GM18508 (cell line): ENCODE measurements at regions not wholly inside any gene's neighbourhood (a gene's known extent, or its start where the extent isn't known, plus 50 kb on each side); places are given as distances from the start of the nearest gene placed in this dataset.

ENCODE experiments used
- ATAC-seq: cut with Tn5 transposase; IDR thresholded peaks from one replicate; pipeline ENCODE4 v1.9.1; 2021; ENCODE audit warnings: moderate number of reproducible peaks; ENCODE audit not compliant: insufficient read depth, unreplicated experiment

GRCh38 chr1:224504297-224505041 is 69.9 kb upstream of the WDR26 start:
- no peak for ATAC-seq

GRCh38 chr1:224505454-224506093 is 71.0 kb upstream of the WDR26 start:
- ATAC-seq = no peak

- ATAC-seq = no peak
Observed at GRCh38 chr1:224506141-224506814, 71.7 kb upstream of the WDR26 start.

- no peak for ATAC-seq
Observed at GRCh38 chr1:224507771-224508523, 73.3 kb upstream of the WDR26 start.

GRCh38 chr1:224509907-224510306 is 75.3 kb upstream of the WDR26 start:
- ATAC-seq = no peak

GRCh38 chr1:224510880-224511645 is 76.5 kb upstream of the WDR26 start:
- no peak for ATAC-seq

- ATAC-seq = no peak
Observed at GRCh38 chr1:224512600-224513151, 78.1 kb upstream of the WDR26 start.

GRCh38 chr1:224513383-224513782 is 78.8 kb upstream of the WDR26 start:
- no peak for ATAC-seq

- ATAC-seq = peak; percentile 86
Observed at GRCh38 chr1:224513787-224514209, 79.2 kb upstream of the WDR26 start.

GRCh38 chr1:224517171-224517570 is 82.6 kb upstream of the WDR26 start:
- no peak for ATAC-seq

GRCh38 chr1:224518528-224518927 is 83.9 kb upstream of the WDR26 start:
- ATAC-seq = no peak

GRCh38 chr1:224519874-224520273 is 85.3 kb upstream of the WDR26 start:
- no peak for ATAC-seq

GRCh38 chr1:224520808-224521207 is 86.2 kb upstream of the WDR26 start:
- no peak for ATAC-seq

GRCh38 chr1:224521904-224522734 is 87.5 kb upstream of the WDR26 start:
- no peak for ATAC-seq

- ATAC-seq = no peak
Observed at GRCh38 chr1:224523676-224524075, 89.1 kb upstream of the WDR26 start.

GRCh38 chr1:224524679-224525078 is 90.1 kb upstream of the WDR26 start:
- ATAC-seq = no peak

GRCh38 chr1:224525411-224526040 is 90.6 kb upstream of the CNIH3 start:
- ATAC-seq = no peak

GRCh38 chr1:224526771-224527170 is 89.3 kb upstream of the CNIH3 start:
- no peak for ATAC-seq
